ENCODE measurements at regions not wholly inside any gene's neighbourhood (a gene's known extent, or its start where the extent isn't known, plus 50 kb on each side); places are given as distances from the start of the nearest gene placed in this dataset.
"Not testable (repeated sequence)": the region's sequence is repeated elsewhere in the genome, so short reads cannot be mapped to it uniquely, and the experiment has no call there.

DNA sequence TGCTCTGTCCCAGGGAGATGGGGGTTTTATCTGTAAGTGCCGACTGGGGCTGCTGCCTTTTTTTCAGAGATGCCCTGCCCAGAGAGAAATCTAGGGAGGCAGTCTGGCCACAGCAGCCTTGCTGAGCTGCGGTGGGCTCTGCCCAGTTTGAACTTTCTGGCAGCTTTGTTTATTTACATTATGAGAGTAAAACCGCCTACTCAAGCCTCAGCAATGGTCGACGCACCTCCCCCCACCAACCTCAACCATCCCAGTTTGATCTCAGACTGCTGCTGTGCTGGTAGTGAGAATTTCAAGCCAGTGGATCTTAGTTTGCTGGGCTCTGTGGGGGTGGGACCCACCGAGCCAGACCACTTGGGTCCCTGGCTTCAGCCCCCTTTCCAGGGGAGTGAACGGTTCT is 188.0 kb downstream of the PRELID2 start:
- not testable (repeated sequence) for TF ChIP-seq ZEB2 (IDR thresholded peaks at IDR 0.05); FOXP1 (CRISPR knock-in tag; IDR thresholded peaks at IDR 0.05); TCF7L2 (IDR thresholded peaks at IDR 0.05; ENCODE audit: low read depth, low read length); E2F1 (CRISPR knock-in tag; IDR thresholded peaks at IDR 0.05); SIN3A (IDR thresholded peaks at IDR 0.05; ENCODE audit: borderline replicate concordance in 2 of 2, control insufficient read depth in 1 of 2, low read depth in 2 of 2, low read length in 2 of 2); FOSL1 (tag; conservative IDR thresholded peaks at IDR 0.05); ARNT (IDR thresholded peaks at IDR 0.05); MAX (CRISPR knock-in tag; IDR thresholded peaks at IDR 0.05); HMG20A (CRISPR knock-in tag; conservative IDR thresholded peaks at IDR 0.05); MTA1 (IDR thresholded peaks at IDR 0.05; ENCODE audit: borderline replicate concordance)
- TF ChIP-seq, protein P1, sequence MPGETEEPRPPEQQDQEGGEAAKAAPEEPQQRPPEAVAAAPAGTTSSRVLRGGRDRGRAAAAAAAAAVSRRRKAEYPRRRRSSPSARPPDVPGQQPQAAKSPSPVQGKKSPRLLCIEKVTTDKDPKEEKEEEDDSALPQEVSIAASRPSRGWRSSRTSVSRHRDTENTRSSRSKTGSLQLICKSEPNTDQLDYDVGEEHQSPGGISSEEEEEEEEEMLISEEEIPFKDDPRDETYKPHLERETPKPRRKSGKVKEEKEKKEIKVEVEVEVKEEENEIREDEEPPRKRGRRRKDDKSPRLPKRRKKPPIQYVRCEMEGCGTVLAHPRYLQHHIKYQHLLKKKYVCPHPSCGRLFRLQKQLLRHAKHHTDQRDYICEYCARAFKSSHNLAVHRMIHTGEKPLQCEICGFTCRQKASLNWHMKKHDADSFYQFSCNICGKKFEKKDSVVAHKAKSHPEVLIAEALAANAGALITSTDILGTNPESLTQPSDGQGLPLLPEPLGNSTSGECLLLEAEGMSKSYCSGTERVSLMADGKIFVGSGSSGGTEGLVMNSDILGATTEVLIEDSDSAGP (CRISPR knock-in tag; IDR thresholded peaks at IDR 0.05): not testable (repeated sequence)
- TF ChIP-seq, protein P2, sequence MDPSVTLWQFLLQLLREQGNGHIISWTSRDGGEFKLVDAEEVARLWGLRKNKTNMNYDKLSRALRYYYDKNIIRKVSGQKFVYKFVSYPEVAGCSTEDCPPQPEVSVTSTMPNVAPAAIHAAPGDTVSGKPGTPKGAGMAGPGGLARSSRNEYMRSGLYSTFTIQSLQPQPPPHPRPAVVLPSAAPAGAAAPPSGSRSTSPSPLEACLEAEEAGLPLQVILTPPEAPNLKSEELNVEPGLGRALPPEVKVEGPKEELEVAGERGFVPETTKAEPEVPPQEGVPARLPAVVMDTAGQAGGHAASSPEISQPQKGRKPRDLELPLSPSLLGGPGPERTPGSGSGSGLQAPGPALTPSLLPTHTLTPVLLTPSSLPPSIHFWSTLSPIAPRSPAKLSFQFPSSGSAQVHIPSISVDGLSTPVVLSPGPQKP (CRISPR knock-in tag; IDR thresholded peaks at IDR 0.05): not testable (repeated sequence)

All from K562 (cell line).